BJ (cell line): ENCODE measurements at regions not wholly inside any gene's neighbourhood (a gene's known extent, or its start where the extent isn't known, plus 50 kb on each side); places are given as distances from the start of the nearest gene placed in this dataset.

Source experiments
- CTCF ChIA-PET: fragments of 350-600 bp; formaldehyde crosslinking; extraction: SDS; loops from one replicate; lab custom pipeline; 2021; ENCODE audit warnings: antibody characterized with exemption, inconsistent platforms; lab: Yijun Ruan, JAX
- POLR2A ChIA-PET: fragments of 300-600 bp; sonication (Branson Sonifier 250); formaldehyde crosslinking; extraction: SDS; loops from one replicate; lab custom pipeline; 2021; ENCODE audit warnings: antibody characterized with exemption; lab: Charles Lee
- DNase-seq: peaks from one replicate; pipeline ENCODE4 v3.0.0-alpha.2; 2011; ENCODE audit warnings: low read depth
- H3K27me3 ChIP-seq: 2 replicates; pipeline ENCODE4 v1.6.0; 2011; ENCODE audit warnings: low read length; ENCODE audit not compliant: control insufficient read depth, insufficient read depth
- H3K36me3 ChIP-seq: 2 replicates; pipeline ENCODE4 v1.5.1; 2011; ENCODE audit warnings: low read length; ENCODE audit not compliant: control insufficient read depth, insufficient read depth
- H3K4me3 ChIP-seq: 2 replicates; pipeline ENCODE4 v1.5.1; 2011; ENCODE audit warnings: low read depth, mild to moderate bottlenecking, control low read depth, low read length
- TF ChIP-seq, protein P1 (sequence below): IDR thresholded peaks from 2 replicates; pipeline ENCODE4 v1.5.1; 2011; ENCODE audit warnings: low read depth, mild to moderate bottlenecking, control low read depth, inconsistent platforms, low read length, moderate library complexity; ENCODE audit not compliant: insufficient read depth

DNA sequence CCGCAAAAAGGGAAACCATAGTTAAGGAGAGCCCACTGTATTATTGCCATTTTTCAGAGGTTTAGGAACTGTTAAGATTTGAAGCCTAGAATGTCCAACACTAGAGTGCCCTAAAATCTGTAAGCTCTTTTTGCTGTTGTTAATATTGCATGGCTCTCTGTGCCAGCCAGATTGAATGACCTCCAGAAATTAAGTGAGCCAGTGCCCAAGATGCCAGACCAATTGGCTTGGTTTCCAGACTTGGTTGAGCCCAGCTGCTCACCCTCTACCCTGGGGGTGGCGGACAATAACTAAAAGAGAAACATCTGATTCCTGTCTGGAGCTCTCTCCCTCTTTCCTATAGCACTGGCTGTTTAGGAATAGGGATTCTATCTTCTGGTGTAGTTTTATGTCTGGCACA is 340.1 kb downstream of the PHF14 start:
- DNase-seq: no peak
- TF ChIP-seq, protein P1, sequence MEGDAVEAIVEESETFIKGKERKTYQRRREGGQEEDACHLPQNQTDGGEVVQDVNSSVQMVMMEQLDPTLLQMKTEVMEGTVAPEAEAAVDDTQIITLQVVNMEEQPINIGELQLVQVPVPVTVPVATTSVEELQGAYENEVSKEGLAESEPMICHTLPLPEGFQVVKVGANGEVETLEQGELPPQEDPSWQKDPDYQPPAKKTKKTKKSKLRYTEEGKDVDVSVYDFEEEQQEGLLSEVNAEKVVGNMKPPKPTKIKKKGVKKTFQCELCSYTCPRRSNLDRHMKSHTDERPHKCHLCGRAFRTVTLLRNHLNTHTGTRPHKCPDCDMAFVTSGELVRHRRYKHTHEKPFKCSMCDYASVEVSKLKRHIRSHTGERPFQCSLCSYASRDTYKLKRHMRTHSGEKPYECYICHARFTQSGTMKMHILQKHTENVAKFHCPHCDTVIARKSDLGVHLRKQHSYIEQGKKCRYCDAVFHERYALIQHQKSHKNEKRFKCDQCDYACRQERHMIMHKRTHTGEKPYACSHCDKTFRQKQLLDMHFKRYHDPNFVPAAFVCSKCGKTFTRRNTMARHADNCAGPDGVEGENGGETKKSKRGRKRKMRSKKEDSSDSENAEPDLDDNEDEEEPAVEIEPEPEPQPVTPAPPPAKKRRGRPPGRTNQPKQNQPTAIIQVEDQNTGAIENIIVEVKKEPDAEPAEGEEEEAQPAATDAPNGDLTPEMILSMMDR: no peak
- no peaks in the 10 kb centered on the region for H3K27me3 ChIP-seq
- POLR2A ChIA-PET: no interaction called here
- H3K36me3 ChIP-seq: no peaks in the 10 kb centered on the region
- H3K4me3 ChIP-seq: no peak overlapping the region
- CTCF ChIA-PET: no interaction called here

DNA sequence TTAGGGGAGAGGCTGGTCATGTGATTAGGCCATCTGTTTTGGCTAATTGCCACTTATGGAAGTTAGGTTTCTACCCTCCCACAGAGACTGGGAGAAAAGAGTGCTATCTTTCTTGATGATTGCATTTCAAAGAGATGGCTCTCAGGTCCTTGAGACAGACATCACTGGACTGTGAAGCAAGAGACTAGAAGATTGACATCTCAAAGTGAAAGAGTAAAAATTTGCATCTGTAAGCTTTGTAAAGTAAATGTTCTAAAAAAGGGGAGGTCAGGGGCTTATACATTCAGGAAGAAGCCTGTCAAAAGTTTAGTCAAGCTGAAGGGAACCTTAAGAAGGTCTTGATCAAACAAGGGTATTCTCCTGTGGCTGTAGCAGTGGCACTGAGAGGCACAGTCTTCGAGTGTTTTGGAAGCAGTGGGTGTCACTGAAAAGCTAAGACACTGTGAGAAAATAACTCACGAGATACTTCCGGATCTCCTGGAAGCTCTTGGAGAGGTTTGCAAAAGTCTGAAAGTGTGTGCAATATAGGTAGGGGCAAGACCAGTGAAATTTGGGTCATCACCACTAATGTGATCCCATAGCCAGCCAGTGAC is 342.1 kb downstream of the PHF14 start:
- Histone ChIP-seq H3K36me3 (no peaks in the 10 kb centered on the region), H3K27me3 (no peaks in the 10 kb centered on the region), H3K4me3 (no peak overlapping the region)
- DNase-seq: no peak
- ChIA-PET POLR2A (no interaction called here), CTCF (interaction anchor here (1.2 kb wide), 1 partner anchor 14 kb away, joined by 3 read pairs; no protein-coding TSS in a partner anchor)
- TF ChIP-seq, protein P1: no peak

DNA sequence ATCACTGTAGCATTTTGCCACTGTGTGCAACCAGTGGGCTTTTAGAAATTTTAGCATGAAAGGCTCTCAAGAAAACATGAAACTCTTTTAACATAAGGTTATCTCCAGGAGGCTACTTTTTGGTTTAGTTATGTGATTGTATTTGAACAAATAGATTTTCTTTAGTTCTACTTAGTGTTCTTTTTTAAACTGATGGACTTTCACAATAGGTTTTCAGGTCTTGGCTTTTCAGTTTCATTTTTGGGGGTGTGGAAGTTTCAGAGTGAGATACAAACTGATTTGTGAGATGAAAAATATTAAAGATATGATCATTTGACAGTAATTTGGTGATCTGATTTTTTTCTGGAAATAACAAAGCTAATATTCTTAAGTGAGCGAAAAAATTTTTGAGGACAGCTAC is 344.1 kb downstream of the PHF14 start:
- H3K27me3 ChIP-seq: no peaks in the 10 kb centered on the region
- H3K36me3 ChIP-seq: no peaks in the 10 kb centered on the region
- H3K4me3 ChIP-seq: no peak overlapping the region
- CTCF ChIA-PET: no interaction called here
- TF ChIP-seq, protein P1: no peak
- DNase-seq: no peak
- POLR2A ChIA-PET: no interaction called here

DNA sequence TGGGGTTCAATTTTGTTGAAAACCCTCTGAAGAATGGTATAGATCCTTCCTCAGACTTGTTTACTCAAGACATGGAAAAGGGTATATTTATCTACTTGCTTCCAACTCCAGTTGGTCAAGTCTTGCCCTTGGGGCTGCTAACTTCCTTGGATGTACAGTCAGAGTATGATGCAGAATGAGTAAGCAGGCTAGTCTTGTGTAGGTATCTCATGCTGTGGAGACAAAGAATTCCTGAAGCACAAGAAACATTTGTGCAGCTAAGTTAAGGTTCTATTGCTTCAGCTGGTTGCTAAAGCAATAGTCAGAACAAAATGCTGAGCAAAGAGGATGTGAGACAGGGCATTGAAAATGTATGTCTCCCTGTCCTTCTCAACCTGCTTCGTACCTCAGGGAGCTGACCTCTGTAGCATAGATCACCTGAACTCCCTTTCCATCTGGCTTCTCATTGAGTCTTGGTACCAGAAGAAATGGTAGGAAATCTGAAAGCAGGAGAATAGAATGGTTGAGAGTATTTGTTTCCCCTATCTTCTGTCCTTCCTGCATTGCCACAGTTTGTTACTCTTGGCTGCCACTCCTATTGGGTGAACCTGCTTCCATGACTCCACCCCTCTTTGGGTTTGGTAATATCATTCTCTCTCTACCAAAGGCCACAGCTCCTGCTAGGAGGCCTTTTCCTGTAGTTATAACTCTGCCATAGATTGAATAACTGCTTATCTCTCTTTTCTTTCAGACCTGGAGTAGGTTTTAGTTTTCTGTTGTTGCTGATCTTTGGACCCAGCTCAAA is 346.0 kb downstream of the PHF14 start:
- TF ChIP-seq, protein P1: no peak
- no peak for DNase-seq
- ChIA-PET POLR2A (no interaction called here), CTCF (no interaction called here)
- Histone ChIP-seq H3K36me3 (no peaks in the 10 kb centered on the region), H3K27me3 (no peaks in the 10 kb centered on the region), H3K4me3 (no peak overlapping the region)
